ENCODE measurements at regions not wholly inside any gene's neighbourhood (a gene's known extent, or its start where the extent isn't known, plus 50 kb on each side); places are given as distances from the start of the nearest gene placed in this dataset.

DNA sequence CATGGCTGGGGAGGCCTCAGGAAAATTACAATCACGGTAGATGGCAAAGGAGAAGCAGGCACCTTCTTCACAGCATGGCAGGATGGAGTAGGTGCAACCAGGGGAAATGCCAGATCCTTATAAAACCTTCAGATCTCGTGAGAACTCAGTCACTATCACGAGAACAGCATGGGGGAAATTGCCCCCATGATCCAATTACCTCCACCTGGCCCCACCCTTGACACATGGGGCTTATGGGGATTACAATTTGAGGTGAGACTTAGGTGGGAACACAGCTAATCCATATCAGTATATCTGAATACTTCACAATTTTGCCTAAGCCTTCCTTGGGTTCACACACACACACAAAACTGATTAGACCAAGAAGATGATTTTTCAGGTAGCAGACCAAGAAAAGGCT is 145.1 kb upstream of the COL1A2 start:
- WGBS, 2 experiments (ENCODE audit: extremely low coverage in 1 of 2, insufficient coverage in 1 of 2, insufficient read length in 1 of 2, insufficient replicate concordance in 2 of 2, low coverage in 1 of 2, low lambda C conversion rate in 2 of 2, missing lambda C conversion rate in 1 of 2): 89% methylated on average over 3 of the region's 3 CpGs; no CpG with 5 or more reads in 1 of the 2 experiments
- Histone ChIP-seq H3K4me2 (ENCODE audit: insufficient read depth in 1 of 2, low read depth in 2 of 2, low read length in 2 of 2) (no peak overlapping the region), H3K4me1 (replicated peaks in 1 of 4; ENCODE audit: control insufficient read depth in 3 of 4, insufficient read depth in 4 of 4, low read length in 3 of 4) (no peaks in the 10 kb centered on the region), H3K4ac (replicated peaks; ENCODE audit: insufficient read length, low read depth, low read length) (no peak overlapping the region), H3K9me3 (ENCODE audit: insufficient read depth in 2 of 2, low read depth in 1 of 2, low read length in 1 of 2) (no peaks in the 10 kb centered on the region), H2BK15ac (ENCODE audit: low read length) (no peak overlapping the region), H3K79me2 (ENCODE audit: control insufficient read depth in 1 of 2, insufficient read depth in 2 of 2, low read length in 2 of 2) (no peaks in the 10 kb centered on the region), H4K8ac (ENCODE audit: extremely low read depth, insufficient read depth, low read length) (no peak overlapping the region), H4K20me1 (replicated peaks in 1 of 2; ENCODE audit: control insufficient read depth in 1 of 2, insufficient read depth in 2 of 2, low read length in 2 of 2) (no peaks in the 10 kb centered on the region), H3K56ac (replicated peaks; ENCODE audit: insufficient read length, low read depth, low read length) (no peak overlapping the region), H2BK20ac (ENCODE audit: low read length) (no peak overlapping the region), H2AFZ (ENCODE audit: low read length) (no peak overlapping the region), H4K5ac (ENCODE audit: insufficient read length, low read depth, low read length) (no peak overlapping the region), H3K79me1 (ENCODE audit: low read depth, low read length) (no peaks in the 10 kb centered on the region), H4K91ac (replicated peaks; ENCODE audit: insufficient read length, low read length) (no peak overlapping the region), H3K23ac (ENCODE audit: insufficient read length) (no peak overlapping the region), H3K36me3 (ENCODE audit: control insufficient read depth in 2 of 4, insufficient read depth in 4 of 4, low read length in 3 of 4) (no peaks in the 10 kb centered on the region), H3K27me3 (replicated peaks in 1 of 4; ENCODE audit: control insufficient read depth in 3 of 4, extremely low read depth in 1 of 4, insufficient read depth in 3 of 4, low read length in 3 of 4) (no peaks in the 10 kb centered on the region), H3K18ac (ENCODE audit: extremely low read depth, low read length) (no peak overlapping the region), H3K4me3 (ENCODE audit: extremely low read depth in 1 of 4, insufficient read depth in 2 of 4, low read depth in 3 of 4, low read length in 4 of 4) (no peak overlapping the region), H2BK5ac (ENCODE audit: low read depth, low read length) (no peak overlapping the region), H2BK12ac (ENCODE audit: low read depth, low read length) (no peak overlapping the region), H2BK120ac (replicated peaks; ENCODE audit: low read depth, low read length) (no peak overlapping the region), H3K9ac (replicated peaks in 1 of 4; ENCODE audit: extremely low read depth in 1 of 4, low read depth in 3 of 4, low read length in 3 of 4) (no peak overlapping the region), H2AK5ac (ENCODE audit: low read depth, low read length) (no peak overlapping the region), H3K14ac (ENCODE audit: insufficient read length) (no peak overlapping the region), H3K23me2 (ENCODE audit: low read depth, low read length) (no peaks in the 10 kb centered on the region), H3K27ac (ENCODE audit: low read depth, low read length) (no peak overlapping the region)
- DNase-seq (ENCODE audit: low read depth in 1 of 2, low spot score in 2 of 2) (no peak), FAIRE-seq (no peak)
- ChIA-PET CTCF (ENCODE audit: partially characterized antibody) (no interaction called here), POLR2A (ENCODE audit: partially characterized antibody) (no interaction called here)
- TF ChIP-seq NRF1 (IDR thresholded peaks at IDR 0.05; ENCODE audit: low read depth, low read length) (no peak), KDM5A (IDR thresholded peaks at IDR 0.05; ENCODE audit: low read length) (no peak), CREB1 (IDR thresholded peaks at IDR 0.05) (no peak)

Data from H1 (cell line).